ENCODE measurements at regions not wholly inside any gene's neighbourhood (a gene's known extent, or its start where the extent isn't known, plus 50 kb on each side); places are given as distances from the start of the nearest gene placed in this dataset.

DNA sequence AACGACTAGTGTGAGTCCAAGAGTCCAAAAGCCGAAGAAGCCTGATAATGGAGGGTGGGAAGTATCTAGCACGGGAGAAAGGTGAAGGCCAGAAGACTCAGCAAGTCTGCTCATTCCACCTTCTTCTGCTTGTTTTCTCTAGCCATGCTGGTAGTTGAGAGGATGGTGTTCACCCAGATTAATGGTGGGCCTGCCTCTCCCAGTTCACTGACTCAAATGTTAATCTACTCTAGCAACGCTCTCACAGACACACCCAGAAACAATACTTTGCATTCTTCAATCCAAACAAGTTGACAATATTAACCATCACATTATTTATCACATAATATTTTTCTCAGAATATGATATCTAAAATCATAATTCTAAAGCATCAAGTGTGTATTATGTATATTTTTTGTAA lies 1055.1 kb upstream of the PCDH10 start:
- Histone ChIP-seq H3K27me3 (replicated peaks in 1 of 7) (no peaks in the 10 kb centered on the region), H3K27ac (no peak overlapping the region), H3K4me3 (no peak overlapping the region), H3K4me1 (no peaks in the 10 kb centered on the region), H3K36me3 (no peaks in the 10 kb centered on the region), H3K9me3 (peaks cover 0 to 22% (median under 1%) of the 10 kb centered on the region in 8 donors)
- 71 to 87% (median 84%) methylated on average over 4 of the region's 4 CpGs for WGBS, 5 donors
- intact Hi-C loops (cut with DNase I; ENCODE audit: low total_unique reads): no loop called here
- DNase-seq: no peak
- TF ChIP-seq POLR2AphosphoS5 (IDR thresholded peaks at IDR 0.05): no peak
- TF ChIP-seq, protein P1, sequence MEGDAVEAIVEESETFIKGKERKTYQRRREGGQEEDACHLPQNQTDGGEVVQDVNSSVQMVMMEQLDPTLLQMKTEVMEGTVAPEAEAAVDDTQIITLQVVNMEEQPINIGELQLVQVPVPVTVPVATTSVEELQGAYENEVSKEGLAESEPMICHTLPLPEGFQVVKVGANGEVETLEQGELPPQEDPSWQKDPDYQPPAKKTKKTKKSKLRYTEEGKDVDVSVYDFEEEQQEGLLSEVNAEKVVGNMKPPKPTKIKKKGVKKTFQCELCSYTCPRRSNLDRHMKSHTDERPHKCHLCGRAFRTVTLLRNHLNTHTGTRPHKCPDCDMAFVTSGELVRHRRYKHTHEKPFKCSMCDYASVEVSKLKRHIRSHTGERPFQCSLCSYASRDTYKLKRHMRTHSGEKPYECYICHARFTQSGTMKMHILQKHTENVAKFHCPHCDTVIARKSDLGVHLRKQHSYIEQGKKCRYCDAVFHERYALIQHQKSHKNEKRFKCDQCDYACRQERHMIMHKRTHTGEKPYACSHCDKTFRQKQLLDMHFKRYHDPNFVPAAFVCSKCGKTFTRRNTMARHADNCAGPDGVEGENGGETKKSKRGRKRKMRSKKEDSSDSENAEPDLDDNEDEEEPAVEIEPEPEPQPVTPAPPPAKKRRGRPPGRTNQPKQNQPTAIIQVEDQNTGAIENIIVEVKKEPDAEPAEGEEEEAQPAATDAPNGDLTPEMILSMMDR (IDR thresholded peaks at IDR 0.05 in 8 of 11, conservative IDR thresholded peaks at IDR 0.05 in 3 of 11): no peak
- TF ChIP-seq POLR2A (IDR thresholded peaks at IDR 0.05): no peak

DNA sequence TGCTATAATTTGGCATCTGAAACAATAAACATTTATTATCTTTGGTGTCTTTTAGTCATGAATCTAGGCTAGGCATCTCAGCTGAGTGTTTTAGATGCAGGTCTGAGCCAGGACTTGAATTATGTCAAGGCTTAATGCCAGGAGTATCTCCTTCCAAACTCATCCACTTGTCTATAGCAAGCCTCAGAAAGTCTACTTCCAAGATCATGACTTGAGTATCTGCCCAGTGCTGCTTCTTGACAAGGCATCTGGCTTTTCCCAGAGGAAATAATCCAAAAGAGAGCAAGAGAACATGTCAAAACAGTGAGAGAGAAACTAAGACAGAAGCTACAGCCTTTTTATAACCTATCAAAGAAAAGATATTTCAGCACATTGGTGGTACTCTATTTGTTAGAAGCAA lies 1052.1 kb upstream of the PCDH10 start:
- DNase-seq: no peak
- H3K27me3 ChIP-seq (replicated peaks in 1 of 7): no peaks in the 10 kb centered on the region
- intact Hi-C loops (cut with DNase I; ENCODE audit: low total_unique reads): no loop called here
- no peak overlapping the region for H3K4me3 ChIP-seq
- no peaks in the 10 kb centered on the region for H3K4me1 ChIP-seq
- H3K36me3 ChIP-seq: no peaks in the 10 kb centered on the region
- H3K27ac ChIP-seq: no peak overlapping the region
- TF ChIP-seq POLR2A (IDR thresholded peaks at IDR 0.05) (no peak), POLR2AphosphoS5 (IDR thresholded peaks at IDR 0.05) (no peak)
- TF ChIP-seq, protein P1 (IDR thresholded peaks at IDR 0.05 in 8 of 11, conservative IDR thresholded peaks at IDR 0.05 in 3 of 11): no peak
- peaks cover 0 to 14% (median 0%) of the 10 kb centered on the region in 8 donors for H3K9me3 ChIP-seq

DNA sequence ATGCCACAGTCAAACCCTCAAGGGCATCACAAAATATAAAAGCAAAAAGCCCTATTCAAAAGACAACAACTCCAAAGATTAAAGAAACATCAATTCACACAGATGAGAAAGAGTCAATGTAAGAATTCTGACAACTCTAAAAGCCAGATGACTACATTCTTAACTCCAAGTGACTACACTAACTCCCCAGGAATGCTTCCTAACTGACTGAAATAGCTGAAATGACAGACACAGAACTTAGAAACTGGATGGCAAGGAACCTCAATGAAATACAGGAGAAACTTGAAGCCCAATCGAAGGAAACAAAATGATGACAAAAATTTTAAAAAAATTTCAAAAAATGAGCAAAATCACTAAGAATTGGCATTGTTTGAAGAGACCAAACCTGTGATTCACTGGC lies 1047.6 kb upstream of the PCDH10 start:
- no peak for TF ChIP-seq POLR2AphosphoS5 (IDR thresholded peaks at IDR 0.05)
- TF ChIP-seq POLR2A (IDR thresholded peaks at IDR 0.05): no peak
- TF ChIP-seq, protein P1 (IDR thresholded peaks at IDR 0.05 in 8 of 11, conservative IDR thresholded peaks at IDR 0.05 in 3 of 11): no peak
- Histone ChIP-seq H3K27me3 (replicated peaks in 1 of 7) (no peaks in the 10 kb centered on the region), H3K27ac (no peak overlapping the region), H3K4me1 (no peaks in the 10 kb centered on the region), H3K4me3 (no peak overlapping the region), H3K9me3 (peaks cover 0 to 8% (median 0%) of the 10 kb centered on the region in 8 donors), H3K36me3 (no peaks in the 10 kb centered on the region)
- 72 to 97% (median 80%) methylated on average over 1 of the region's 1 CpG for WGBS, 5 donors
- DNase-seq: no peak
- intact Hi-C loops (cut with DNase I; ENCODE audit: low total_unique reads): no loop called here

DNA sequence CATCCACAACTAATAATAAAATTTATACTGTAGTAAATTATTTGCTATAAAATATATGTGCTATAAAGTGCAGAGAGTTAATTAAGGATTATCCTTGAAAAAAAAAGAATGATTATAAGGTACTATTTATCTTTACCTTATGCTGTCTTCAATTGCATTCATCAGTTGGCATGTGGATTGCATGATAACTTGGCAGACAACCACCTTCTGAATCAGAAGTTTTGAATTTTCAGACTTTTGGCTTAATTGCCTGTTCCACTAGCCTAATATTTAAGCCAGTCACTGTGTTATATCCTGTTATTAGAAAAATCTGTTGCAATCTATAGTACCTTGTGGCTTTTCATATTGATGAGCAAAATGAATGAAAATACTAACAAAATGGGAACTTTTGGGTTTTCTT lies 1040.3 kb upstream of the PCDH10 start:
- DNase-seq: no peak
- H3K27ac ChIP-seq: no peak overlapping the region
- H3K4me1 ChIP-seq: no peaks in the 10 kb centered on the region
- no peaks in the 10 kb centered on the region for H3K27me3 ChIP-seq (replicated peaks in 1 of 7)
- intact Hi-C loops (cut with DNase I; ENCODE audit: low total_unique reads): no loop called here
- no peaks in the 10 kb centered on the region for H3K36me3 ChIP-seq
- H3K9me3 ChIP-seq: no peaks in the 10 kb centered on the region
- no peak overlapping the region for H3K4me3 ChIP-seq
- TF ChIP-seq, protein P1 (IDR thresholded peaks at IDR 0.05 in 8 of 11, conservative IDR thresholded peaks at IDR 0.05 in 3 of 11): no peak
- TF ChIP-seq POLR2A (IDR thresholded peaks at IDR 0.05) (no peak), POLR2AphosphoS5 (IDR thresholded peaks at IDR 0.05) (no peak)

Data from spleen (tissue), 11 donors.